GM18951 (cell line): ENCODE measurements at regions not wholly inside any gene's neighbourhood (a gene's known extent, or its start where the extent isn't known, plus 50 kb on each side); places are given as distances from the start of the nearest gene placed in this dataset.
"Not testable (repeated sequence)": the region's sequence is repeated elsewhere in the genome, so short reads cannot be mapped to it uniquely, and the experiment has no call there.

Experiments used
- POLR2A ChIP-seq: IDR thresholded peaks from 4 replicates; pipeline ENCODE4 v1.6.1; 2011; ENCODE audit warnings: mild to moderate bottlenecking; ENCODE audit not compliant: insufficient read length, insufficient read depth; ENCODE audit errors: extremely low read depth
- in situ Hi-C: fragments of 300-500 bp; cut with MboI; formaldehyde crosslinking; loops from one replicate; pipeline ENCODE4 v1.12.0; 2022; ENCODE audit warnings: low sequenced_read_pairs, mixed read lengths, inconsistent platforms; ENCODE audit not compliant: unreplicated experiment

GRCh38 chr9:28502741-28503140, 929.5 kb upstream of the C9orf72 start:
- in situ Hi-C loops, result no loop called here
- TF ChIP-seq POLR2A, result no peak

DNA sequence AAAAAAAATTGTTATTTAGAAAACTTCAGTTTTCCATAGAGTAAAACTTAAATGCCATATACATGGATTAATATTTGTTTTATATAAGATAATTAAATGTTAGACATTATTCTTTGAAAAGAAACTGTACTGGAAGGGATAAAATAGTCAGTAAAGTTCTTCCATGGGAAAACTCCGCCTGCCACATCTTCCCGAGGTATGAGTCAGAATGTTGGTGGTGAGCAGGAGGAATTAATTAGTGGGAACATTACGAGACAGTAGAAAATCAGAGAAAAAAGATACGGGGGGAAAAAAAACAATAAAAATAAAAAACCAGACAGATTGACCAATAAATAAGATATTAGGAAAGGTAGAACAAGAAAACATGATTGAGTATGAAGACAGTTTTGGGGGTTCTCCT, 930.3 kb upstream of the C9orf72 start:
- no peak for TF ChIP-seq POLR2A
- in situ Hi-C loops, result no loop called here

GRCh38 chr9:28518439-28518838, 945.2 kb upstream of the C9orf72 start:
- no peak for TF ChIP-seq POLR2A
- in situ Hi-C loops, result no loop called here

- in situ Hi-C loops, result not testable (repeated sequence)
Observed at GRCh38 chr9:28524309-28524708, 951.0 kb upstream of the C9orf72 start.

DNA sequence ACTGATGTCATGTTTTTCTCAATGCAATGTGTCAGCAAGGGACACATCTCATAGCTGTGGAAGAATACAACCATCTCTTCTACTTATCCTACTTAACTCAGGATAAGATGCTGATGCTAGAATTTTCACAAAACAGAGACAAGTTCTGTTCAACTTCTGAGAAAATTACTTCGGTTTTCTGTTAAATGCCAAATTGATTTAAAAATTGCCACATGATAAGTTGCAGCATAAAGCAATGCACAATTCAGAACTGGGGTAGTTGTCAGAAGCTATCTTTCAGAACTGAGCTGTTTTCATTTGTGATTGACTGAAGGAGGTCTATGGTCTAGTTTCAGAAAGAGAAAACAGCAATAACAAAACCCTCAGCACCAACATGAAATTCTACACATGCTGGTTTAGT, 954.8 kb upstream of the C9orf72 start:
- TF ChIP-seq POLR2A, result no peak
- in situ Hi-C loops, result no loop called here

- in situ Hi-C loops, result no loop called here
- TF ChIP-seq POLR2A, result no peak
Observed at GRCh38 chr9:28538132-28538531, 964.9 kb upstream of the C9orf72 start.

GRCh38 chr9:28539434-28540070, 966.3 kb upstream of the C9orf72 start:
- in situ Hi-C loops, result no loop called here
- no peak for TF ChIP-seq POLR2A

- in situ Hi-C loops, result no loop called here
- TF ChIP-seq POLR2A, result no peak
Observed at GRCh38 chr9:28542928-28543327, 969.6 kb upstream of the C9orf72 start.

GRCh38 chr9:28547527-28547926, 974.2 kb upstream of the C9orf72 start:
- in situ Hi-C loops, result no loop called here
- no peak for TF ChIP-seq POLR2A

GRCh38 chr9:28563291-28563934, 990.1 kb upstream of the C9orf72 start:
- TF ChIP-seq POLR2A, result no peak
- in situ Hi-C loops, result no loop called here

DNA sequence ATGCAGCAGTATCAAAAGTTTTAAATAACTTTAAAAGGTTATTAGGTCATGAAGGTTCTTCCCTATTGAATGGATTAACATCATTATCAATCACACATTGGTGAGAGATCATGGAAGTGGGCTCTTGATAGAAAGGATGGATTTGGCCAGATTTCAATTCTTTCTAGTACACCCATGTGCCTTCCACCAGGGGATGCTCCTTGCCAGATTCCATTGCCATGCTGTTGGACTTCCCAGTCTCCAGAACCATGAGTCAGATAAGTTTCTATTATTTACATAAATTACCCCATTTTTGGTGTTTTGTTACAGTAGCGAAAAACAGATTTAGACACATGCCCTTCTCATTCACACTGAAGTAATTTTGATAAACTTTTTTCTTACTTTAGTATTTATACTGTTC, 1010.6 kb upstream of the C9orf72 start:
- no peak for TF ChIP-seq POLR2A
- in situ Hi-C loops, result no loop called here

DNA sequence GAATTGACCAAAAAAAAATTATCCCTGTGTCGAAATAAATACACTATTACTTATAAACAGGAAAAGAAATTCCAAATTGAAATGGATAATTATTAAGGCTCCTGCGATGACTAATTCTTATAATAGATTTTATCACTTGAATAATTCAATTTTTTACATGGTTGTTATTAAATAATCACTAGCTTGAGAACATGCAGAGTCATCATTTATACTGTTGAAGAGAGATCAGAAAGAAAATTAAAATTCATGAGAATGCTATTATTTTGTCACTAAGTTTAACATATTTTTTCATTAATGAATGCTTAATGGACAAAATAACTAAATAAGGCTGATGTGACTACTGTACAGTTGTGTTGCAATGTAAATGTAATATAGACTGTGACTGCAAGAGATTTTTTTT, 1011.3 kb upstream of the C9orf72 start:
- TF ChIP-seq POLR2A, result no peak
- in situ Hi-C loops, result no loop called here

DNA sequence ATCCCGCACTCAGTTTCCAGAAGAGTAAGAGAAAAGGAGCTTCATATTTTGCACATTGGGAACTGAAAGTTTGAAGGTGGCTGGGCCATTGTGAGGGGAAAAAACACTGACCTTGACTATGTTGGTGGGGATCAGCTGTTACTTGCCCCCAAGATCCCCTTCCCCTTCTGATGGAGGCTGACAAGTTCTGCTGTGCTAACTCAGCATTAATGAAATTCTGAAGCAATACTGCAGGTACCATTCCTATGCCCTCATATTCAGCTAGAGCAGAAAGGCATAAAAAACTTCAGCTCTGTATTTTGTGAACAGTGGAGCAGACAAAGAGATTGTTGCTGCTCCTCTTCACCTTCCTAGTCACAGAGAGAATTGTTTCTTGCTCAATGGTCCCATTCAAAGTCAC, 1013.8 kb upstream of the C9orf72 start:
- in situ Hi-C loops, result no loop called here
- no peak for TF ChIP-seq POLR2A

DNA sequence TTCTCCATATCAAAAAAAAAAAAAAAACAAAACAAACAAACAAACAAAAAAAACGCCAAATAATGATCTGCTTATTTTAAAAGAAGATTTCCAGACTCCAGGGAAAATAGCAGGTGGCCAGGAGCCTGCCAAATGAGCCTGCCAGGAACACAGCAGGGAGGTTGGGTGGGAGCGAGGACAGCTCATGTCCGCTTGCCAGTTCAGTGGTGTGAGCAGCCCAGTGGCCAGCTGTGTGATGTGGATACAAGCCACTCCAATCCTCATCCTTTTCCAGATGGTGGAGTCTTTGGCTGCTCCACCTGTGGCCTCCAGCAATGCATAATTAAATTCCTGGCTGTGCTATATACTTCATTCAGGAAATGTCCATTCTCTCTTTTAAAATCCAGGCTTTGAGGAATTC, 1025.1 kb upstream of the C9orf72 start:
- TF ChIP-seq POLR2A, result no peak
- in situ Hi-C loops, result no loop called here
